ENCODE measurements at regions not wholly inside any gene's neighbourhood (a gene's known extent, or its start where the extent isn't known, plus 50 kb on each side); places are given as distances from the start of the nearest gene placed in this dataset.

DNA sequence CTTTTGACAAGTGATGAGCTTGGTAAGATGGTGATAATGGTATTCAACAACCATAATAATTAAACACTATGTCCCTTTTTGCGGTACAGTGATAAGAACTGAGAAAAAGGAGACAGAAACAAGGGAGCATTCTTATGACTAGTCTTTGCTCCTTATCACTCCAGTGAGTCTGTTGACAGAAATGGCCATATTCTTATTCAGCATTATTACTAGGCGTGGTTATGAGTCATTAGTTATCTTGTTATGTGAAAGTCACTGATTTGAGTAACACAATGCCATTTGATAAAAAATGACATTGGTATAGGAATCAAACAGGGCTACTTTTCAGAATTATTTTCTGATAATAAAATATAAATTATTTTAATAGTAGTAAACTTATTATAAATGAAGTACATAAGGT lies 193.5 kb downstream of the C3orf38 start:
- TF ChIP-seq POLR2AphosphoS5 (IDR thresholded peaks at IDR 0.05; ENCODE audit: low read depth) (no peak), GABPA (IDR thresholded peaks at IDR 0.05; ENCODE audit: low read depth) (no peak)
- TF ChIP-seq, protein P1, sequence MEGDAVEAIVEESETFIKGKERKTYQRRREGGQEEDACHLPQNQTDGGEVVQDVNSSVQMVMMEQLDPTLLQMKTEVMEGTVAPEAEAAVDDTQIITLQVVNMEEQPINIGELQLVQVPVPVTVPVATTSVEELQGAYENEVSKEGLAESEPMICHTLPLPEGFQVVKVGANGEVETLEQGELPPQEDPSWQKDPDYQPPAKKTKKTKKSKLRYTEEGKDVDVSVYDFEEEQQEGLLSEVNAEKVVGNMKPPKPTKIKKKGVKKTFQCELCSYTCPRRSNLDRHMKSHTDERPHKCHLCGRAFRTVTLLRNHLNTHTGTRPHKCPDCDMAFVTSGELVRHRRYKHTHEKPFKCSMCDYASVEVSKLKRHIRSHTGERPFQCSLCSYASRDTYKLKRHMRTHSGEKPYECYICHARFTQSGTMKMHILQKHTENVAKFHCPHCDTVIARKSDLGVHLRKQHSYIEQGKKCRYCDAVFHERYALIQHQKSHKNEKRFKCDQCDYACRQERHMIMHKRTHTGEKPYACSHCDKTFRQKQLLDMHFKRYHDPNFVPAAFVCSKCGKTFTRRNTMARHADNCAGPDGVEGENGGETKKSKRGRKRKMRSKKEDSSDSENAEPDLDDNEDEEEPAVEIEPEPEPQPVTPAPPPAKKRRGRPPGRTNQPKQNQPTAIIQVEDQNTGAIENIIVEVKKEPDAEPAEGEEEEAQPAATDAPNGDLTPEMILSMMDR (IDR thresholded peaks at IDR 0.05; ENCODE audit: insufficient read depth, low read length) = no peak
- TF ChIP-seq, protein P2, sequence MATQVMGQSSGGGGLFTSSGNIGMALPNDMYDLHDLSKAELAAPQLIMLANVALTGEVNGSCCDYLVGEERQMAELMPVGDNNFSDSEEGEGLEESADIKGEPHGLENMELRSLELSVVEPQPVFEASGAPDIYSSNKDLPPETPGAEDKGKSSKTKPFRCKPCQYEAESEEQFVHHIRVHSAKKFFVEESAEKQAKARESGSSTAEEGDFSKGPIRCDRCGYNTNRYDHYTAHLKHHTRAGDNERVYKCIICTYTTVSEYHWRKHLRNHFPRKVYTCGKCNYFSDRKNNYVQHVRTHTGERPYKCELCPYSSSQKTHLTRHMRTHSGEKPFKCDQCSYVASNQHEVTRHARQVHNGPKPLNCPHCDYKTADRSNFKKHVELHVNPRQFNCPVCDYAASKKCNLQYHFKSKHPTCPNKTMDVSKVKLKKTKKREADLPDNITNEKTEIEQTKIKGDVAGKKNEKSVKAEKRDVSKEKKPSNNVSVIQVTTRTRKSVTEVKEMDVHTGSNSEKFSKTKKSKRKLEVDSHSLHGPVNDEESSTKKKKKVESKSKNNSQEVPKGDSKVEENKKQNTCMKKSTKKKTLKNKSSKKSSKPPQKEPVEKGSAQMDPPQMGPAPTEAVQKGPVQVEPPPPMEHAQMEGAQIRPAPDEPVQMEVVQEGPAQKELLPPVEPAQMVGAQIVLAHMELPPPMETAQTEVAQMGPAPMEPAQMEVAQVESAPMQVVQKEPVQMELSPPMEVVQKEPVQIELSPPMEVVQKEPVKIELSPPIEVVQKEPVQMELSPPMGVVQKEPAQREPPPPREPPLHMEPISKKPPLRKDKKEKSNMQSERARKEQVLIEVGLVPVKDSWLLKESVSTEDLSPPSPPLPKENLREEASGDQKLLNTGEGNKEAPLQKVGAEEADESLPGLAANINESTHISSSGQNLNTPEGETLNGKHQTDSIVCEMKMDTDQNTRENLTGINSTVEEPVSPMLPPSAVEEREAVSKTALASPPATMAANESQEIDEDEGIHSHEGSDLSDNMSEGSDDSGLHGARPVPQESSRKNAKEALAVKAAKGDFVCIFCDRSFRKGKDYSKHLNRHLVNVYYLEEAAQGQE (IDR thresholded peaks at IDR 0.05; ENCODE audit: insufficient replicate concordance, low read depth) = no peak
